Calu3 (cell line): ENCODE measurements at regions not wholly inside any gene's neighbourhood (a gene's known extent, or its start where the extent isn't known, plus 50 kb on each side); places are given as distances from the start of the nearest gene placed in this dataset.

Source experiments
- BruUV-seq: library from RNA; stranded (reverse); fragments of 400-500 nt; replicated peaks from 2 replicates; lab custom pipeline; 2021; lab: Mats Ljungman, UMichigan
- CTCF ChIA-PET: fragments of 300-600 bp; sonication (Branson Sonifier 250); formaldehyde crosslinking; loops from one replicate; lab custom pipeline; 2022; ENCODE audit warnings: antibody characterized with exemption; lab: Charles Lee
- DNase-seq: peaks from one replicate; pipeline ENCODE4 v3.0.0; 2022
- H3K27ac Mint-ChIP-seq: one replicate; pipeline ENCODE4 v1.8.0; 2022; ENCODE audit warnings: mixed read lengths; ENCODE audit not compliant: unreplicated experiment
- H3K27me3 Mint-ChIP-seq: one replicate; pipeline ENCODE4 v1.8.0; 2022; ENCODE audit warnings: mixed read lengths; ENCODE audit not compliant: unreplicated experiment
- H3K36me3 Mint-ChIP-seq: one replicate; pipeline ENCODE4 v1.8.0; 2022; ENCODE audit warnings: mild to moderate bottlenecking, moderate library complexity, mixed read lengths; ENCODE audit not compliant: insufficient read depth, unreplicated experiment
- H3K4me1 Mint-ChIP-seq: one replicate; pipeline ENCODE4 v1.8.0; 2022; ENCODE audit warnings: mild to moderate bottlenecking, low read depth, mixed read lengths; ENCODE audit not compliant: unreplicated experiment
- H3K4me3 Mint-ChIP-seq: one replicate; pipeline ENCODE4 v1.8.0; 2022; ENCODE audit warnings: mild to moderate bottlenecking, low read depth, moderate library complexity, mixed read lengths; ENCODE audit not compliant: unreplicated experiment
- H3K9me3 Mint-ChIP-seq: one replicate; pipeline ENCODE4 v1.8.0; 2022; ENCODE audit warnings: low read depth, mixed read lengths; ENCODE audit not compliant: unreplicated experiment
- intact Hi-C: fragments of 100-400 bp; cut with micrococcal nuclease; formaldehyde crosslinking; loops from one replicate; pipeline ENCODE4 v1.10.0; 2022; ENCODE audit not compliant: unreplicated experiment
- TF ChIP-seq, protein P1 (sequence below): fragments of 200-600 bp; IDR thresholded peaks from one replicate; pipeline ENCODE4 v1.8.0; 2022; ENCODE audit warnings: antibody characterized with exemption; ENCODE audit not compliant: unreplicated experiment

DNA sequence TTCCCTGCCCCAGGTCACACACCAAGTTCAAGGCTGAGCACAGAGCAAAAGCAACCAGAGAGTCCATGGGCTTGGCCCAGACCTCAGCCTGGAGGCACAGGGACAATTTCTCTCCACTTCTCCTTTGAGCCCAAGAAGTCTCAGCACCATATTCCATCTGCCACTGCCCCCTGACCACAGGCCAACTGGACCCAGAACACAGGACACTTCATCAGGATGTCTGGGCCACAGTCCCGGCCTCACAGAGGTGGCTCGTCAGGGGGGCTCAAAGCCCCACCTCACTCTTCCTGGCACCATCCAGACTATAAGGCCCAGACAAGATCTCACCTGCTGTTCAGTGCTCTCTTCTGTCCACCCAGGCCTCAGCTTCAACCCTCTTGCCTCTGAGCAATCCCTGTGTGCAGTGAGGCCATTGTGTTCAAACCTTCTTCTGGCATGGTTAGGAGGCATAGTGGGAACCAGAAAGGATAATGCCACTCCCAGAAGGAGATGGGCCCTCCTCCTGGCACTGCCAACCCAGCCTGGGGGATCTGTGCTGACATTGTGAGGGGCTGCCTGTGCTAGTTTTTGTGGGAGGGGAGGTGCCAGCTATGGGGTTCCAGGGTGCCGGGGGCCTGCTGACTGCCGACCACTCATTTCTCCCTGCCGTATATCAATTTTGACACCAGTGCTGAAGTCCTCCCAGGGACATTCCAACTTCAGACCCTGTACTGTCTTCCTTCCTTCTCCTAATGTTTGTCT, 49.7 kb upstream of the ANTXRL start:
- CTCF ChIA-PET, result interaction anchor here (0.6 kb wide), 1 partner anchor 46 kb away, joined by 3 read pairs; no protein-coding TSS in a partner anchor
- intact Hi-C loops, result no loop called here
- Mint-ChIP-seq H3K9me3 (no peaks in the 10 kb centered on the region), H3K4me1 (no peaks in the 10 kb centered on the region), H3K4me3 (no peak overlapping the region), H3K27me3 (peaks cover 92% of the 10 kb centered on the region), H3K27ac (no peak overlapping the region), H3K36me3 (no peaks in the 10 kb centered on the region)
- DNase-seq, result no peak
- no TSS peak for BruUV-seq
- TF ChIP-seq, protein P1, sequence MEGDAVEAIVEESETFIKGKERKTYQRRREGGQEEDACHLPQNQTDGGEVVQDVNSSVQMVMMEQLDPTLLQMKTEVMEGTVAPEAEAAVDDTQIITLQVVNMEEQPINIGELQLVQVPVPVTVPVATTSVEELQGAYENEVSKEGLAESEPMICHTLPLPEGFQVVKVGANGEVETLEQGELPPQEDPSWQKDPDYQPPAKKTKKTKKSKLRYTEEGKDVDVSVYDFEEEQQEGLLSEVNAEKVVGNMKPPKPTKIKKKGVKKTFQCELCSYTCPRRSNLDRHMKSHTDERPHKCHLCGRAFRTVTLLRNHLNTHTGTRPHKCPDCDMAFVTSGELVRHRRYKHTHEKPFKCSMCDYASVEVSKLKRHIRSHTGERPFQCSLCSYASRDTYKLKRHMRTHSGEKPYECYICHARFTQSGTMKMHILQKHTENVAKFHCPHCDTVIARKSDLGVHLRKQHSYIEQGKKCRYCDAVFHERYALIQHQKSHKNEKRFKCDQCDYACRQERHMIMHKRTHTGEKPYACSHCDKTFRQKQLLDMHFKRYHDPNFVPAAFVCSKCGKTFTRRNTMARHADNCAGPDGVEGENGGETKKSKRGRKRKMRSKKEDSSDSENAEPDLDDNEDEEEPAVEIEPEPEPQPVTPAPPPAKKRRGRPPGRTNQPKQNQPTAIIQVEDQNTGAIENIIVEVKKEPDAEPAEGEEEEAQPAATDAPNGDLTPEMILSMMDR, result no peak
